Fibroblast of lung (primary cell): ENCODE measurements at regions not wholly inside any gene's neighbourhood (a gene's known extent, or its start where the extent isn't known, plus 50 kb on each side); places are given as distances from the start of the nearest gene placed in this dataset.

Experiments used
- DNase-seq, 2 donors: peaks; one replicate each; pipeline versions ENCODE4 v3.0.0 to v3.0.0-alpha.2; 2010; ENCODE audit warnings: low read depth in 2 of 2
- H2AFZ ChIP-seq: 2 replicates; pipeline ENCODE4 v1.5.1; 2012; ENCODE audit warnings: low read length, control low read depth, inconsistent platforms
- H3K27ac ChIP-seq: 2 replicates; pipeline ENCODE4 v1.5.1; 2011; ENCODE audit warnings: low read length, control low read depth; ENCODE audit not compliant: insufficient read depth
- H3K27me3 ChIP-seq: 2 replicates; pipeline ENCODE4 v1.5.1; 2011; ENCODE audit warnings: mild to moderate bottlenecking, low read length; ENCODE audit not compliant: control insufficient read depth, insufficient read depth
- H3K36me3 ChIP-seq: 2 replicates; pipeline ENCODE4 v1.5.1; 2011; ENCODE audit warnings: low read length; ENCODE audit not compliant: control insufficient read depth, insufficient read depth
- H3K4me1 ChIP-seq: 2 replicates; pipeline ENCODE4 v1.5.1; 2011; ENCODE audit warnings: low read length; ENCODE audit not compliant: control insufficient read depth, insufficient read depth; ENCODE audit errors: extremely low read depth
- H3K4me2 ChIP-seq: 2 replicates; pipeline ENCODE4 v1.5.1; 2011; ENCODE audit warnings: low read length, control low read depth; ENCODE audit not compliant: insufficient read depth; ENCODE audit errors: extremely low read depth
- H3K4me3 ChIP-seq, 4 experiments: fragments of 200-600 bp in 1 of 4; sonication (generic) in 1 of 4; replicated peaks in 1 of 4; 2 replicates each; pipeline ENCODE4 v1.5.1; 2011 to 2016; ENCODE audit warnings: low read length in 4 of 4, low read depth in 3 of 4, mild to moderate bottlenecking in 3 of 4, control low read depth in 2 of 4, inconsistent platforms in 1 of 4, mixed read lengths in 1 of 4; ENCODE audit not compliant: insufficient read depth in 1 of 4; ENCODE audit errors: control extremely low read depth in 1 of 4
- H3K79me2 ChIP-seq: 2 replicates; pipeline ENCODE4 v1.5.1; 2012; ENCODE audit warnings: mild to moderate bottlenecking, low read length, inconsistent platforms; ENCODE audit not compliant: control insufficient read depth, insufficient read depth
- H3K9ac ChIP-seq: 2 replicates; pipeline ENCODE4 v1.5.1; 2011; ENCODE audit warnings: mild to moderate bottlenecking, low read length, control low read depth; ENCODE audit not compliant: insufficient read depth
- H3K9me3 ChIP-seq: 2 replicates; pipeline ENCODE4 v1.5.1; 2012; ENCODE audit warnings: low read depth, low read length; ENCODE audit not compliant: control insufficient read depth, insufficient read depth
- H4K20me1 ChIP-seq: 2 replicates; pipeline ENCODE4 v1.5.1; 2011; ENCODE audit warnings: low read length; ENCODE audit not compliant: control insufficient read depth, insufficient read depth; ENCODE audit errors: extremely low read depth
- EZH2 ChIP-seq: IDR thresholded peaks from 2 replicates; pipeline ENCODE4 v1.5.1; 2012; ENCODE audit warnings: low read length, control low read depth, mild to moderate bottlenecking; ENCODE audit errors: missing control alignments
- TF ChIP-seq, protein P1 (sequence below), 2 donors: IDR thresholded peaks in 1 of 2; conservative IDR thresholded peaks in 1 of 2; 1 replicate in 1 of 2; 2 replicates in 1 of 2; pipeline ENCODE4 v1.5.1; 2011 to 2012; ENCODE audit warnings: low read length in 2 of 2, control low read depth in 1 of 2, inconsistent platforms in 1 of 2, low read depth in 1 of 2, mild to moderate bottlenecking in 1 of 2

DNA sequence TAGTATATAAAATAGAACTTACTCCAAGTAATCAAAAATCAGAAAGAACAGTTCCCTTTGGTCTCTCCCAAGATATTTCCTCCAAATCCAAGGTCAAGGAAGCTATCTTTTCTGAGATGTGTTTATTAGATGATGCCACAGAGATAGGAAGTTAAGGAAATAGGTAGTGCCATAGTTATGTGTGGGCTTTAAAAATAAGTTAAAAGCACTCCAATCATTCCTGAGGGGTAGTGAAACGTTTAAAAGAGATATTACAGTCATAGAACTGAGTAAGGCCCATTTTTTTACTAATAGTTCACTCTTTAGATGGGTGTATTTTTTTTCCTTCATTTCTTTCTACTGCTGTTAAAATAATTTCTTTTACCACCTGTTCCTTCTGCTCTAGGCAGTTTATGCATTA is 1630.9 kb upstream of the SEL1L start:
- H4K20me1 ChIP-seq = no peaks in the 10 kb centered on the region
- H3K27me3 ChIP-seq = no peaks in the 10 kb centered on the region
- no peaks in the 10 kb centered on the region for H3K79me2 ChIP-seq
- H2AFZ ChIP-seq = no peak overlapping the region
- no peak overlapping the region for H3K27ac ChIP-seq
- no peak overlapping the region for H3K9ac ChIP-seq
- TF ChIP-seq, protein P1, sequence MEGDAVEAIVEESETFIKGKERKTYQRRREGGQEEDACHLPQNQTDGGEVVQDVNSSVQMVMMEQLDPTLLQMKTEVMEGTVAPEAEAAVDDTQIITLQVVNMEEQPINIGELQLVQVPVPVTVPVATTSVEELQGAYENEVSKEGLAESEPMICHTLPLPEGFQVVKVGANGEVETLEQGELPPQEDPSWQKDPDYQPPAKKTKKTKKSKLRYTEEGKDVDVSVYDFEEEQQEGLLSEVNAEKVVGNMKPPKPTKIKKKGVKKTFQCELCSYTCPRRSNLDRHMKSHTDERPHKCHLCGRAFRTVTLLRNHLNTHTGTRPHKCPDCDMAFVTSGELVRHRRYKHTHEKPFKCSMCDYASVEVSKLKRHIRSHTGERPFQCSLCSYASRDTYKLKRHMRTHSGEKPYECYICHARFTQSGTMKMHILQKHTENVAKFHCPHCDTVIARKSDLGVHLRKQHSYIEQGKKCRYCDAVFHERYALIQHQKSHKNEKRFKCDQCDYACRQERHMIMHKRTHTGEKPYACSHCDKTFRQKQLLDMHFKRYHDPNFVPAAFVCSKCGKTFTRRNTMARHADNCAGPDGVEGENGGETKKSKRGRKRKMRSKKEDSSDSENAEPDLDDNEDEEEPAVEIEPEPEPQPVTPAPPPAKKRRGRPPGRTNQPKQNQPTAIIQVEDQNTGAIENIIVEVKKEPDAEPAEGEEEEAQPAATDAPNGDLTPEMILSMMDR (conservative IDR thresholded peaks at IDR 0.05 in 1 of 2, IDR thresholded peaks at IDR 0.05 in 1 of 2; ENCODE audit: low read depth in 1 of 2, low read length in 2 of 2) = no peak
- TF ChIP-seq EZH2 = no peak
- H3K4me2 ChIP-seq = no peak overlapping the region
- no peaks in the 10 kb centered on the region for H3K36me3 ChIP-seq
- no peaks in the 10 kb centered on the region for H3K9me3 ChIP-seq
- no peaks in the 10 kb centered on the region for H3K4me1 ChIP-seq
- DNase-seq = no peak
- H3K4me3 ChIP-seq = no peak overlapping the region

DNA sequence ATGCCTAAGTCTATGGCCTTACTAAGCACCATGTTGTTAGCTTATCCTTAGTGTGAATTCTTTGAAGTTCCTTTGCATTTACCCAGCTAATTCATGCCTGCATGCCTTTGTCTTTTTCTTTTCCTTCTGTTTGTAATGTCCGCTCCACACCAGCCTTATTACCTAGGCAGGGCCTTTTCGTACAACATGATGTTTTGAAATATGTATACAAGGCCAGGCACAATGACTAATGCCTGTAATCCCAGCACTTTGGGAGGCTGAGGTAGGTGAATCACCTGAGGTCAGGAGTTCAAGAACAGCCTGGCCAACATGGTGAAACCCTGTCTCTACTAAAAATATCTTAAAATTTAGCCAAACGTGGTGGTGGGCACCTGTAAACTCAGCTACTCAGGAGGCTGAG is 1636.5 kb upstream of the SEL1L start:
- Histone ChIP-seq H3K9ac (no peak overlapping the region), H2AFZ (no peak overlapping the region)

DNA sequence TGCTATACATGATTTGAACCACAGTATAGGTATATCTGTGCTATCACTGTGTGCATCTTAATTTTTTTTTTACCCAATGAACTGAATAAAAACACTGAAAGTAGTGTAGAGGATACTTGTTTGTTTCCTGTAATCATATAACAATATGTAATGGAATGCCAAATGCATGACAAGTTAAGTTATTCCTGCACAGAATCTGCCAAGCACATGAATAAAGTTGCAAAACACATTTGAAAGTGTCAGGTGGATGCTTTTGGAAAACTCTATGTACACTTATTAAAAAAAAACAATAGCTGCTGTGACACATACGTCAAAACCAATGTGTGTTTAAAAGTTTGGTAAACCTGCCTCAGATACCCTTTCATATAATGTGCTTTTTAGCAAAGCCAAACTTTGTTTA is 1638.1 kb upstream of the SEL1L start:
- H3K9ac ChIP-seq = no peak overlapping the region
- no peaks in the 10 kb centered on the region for H3K79me2 ChIP-seq
- H3K4me2 ChIP-seq = no peak overlapping the region
- no peak for DNase-seq
- TF ChIP-seq, protein P1 (conservative IDR thresholded peaks at IDR 0.05 in 1 of 2, IDR thresholded peaks at IDR 0.05 in 1 of 2; ENCODE audit: low read depth in 1 of 2, low read length in 2 of 2) = no peak
- no peak for TF ChIP-seq EZH2
- H3K9me3 ChIP-seq = no peaks in the 10 kb centered on the region
- no peaks in the 10 kb centered on the region for H3K36me3 ChIP-seq
- no peaks in the 10 kb centered on the region for H4K20me1 ChIP-seq
- H3K27me3 ChIP-seq = no peaks in the 10 kb centered on the region
- no peak overlapping the region for H2AFZ ChIP-seq
- no peak overlapping the region for H3K27ac ChIP-seq
- H3K4me3 ChIP-seq = no peak overlapping the region
- no peaks in the 10 kb centered on the region for H3K4me1 ChIP-seq

More for the DNA sequence above, 1636.5 kb upstream of the SEL1L start:
- H3K4me3 ChIP-seq = no peak overlapping the region
- H3K4me1 ChIP-seq = no peaks in the 10 kb centered on the region
- DNase-seq = no peak
- TF ChIP-seq, protein P1 (conservative IDR thresholded peaks at IDR 0.05 in 1 of 2, IDR thresholded peaks at IDR 0.05 in 1 of 2; ENCODE audit: low read depth in 1 of 2, low read length in 2 of 2) = no peak
- no peak for TF ChIP-seq EZH2
- no peaks in the 10 kb centered on the region for H4K20me1 ChIP-seq
- H3K79me2 ChIP-seq = no peaks in the 10 kb centered on the region
- H3K36me3 ChIP-seq = no peaks in the 10 kb centered on the region
- no peaks in the 10 kb centered on the region for H3K9me3 ChIP-seq
- no peak overlapping the region for H3K27ac ChIP-seq
- H3K4me2 ChIP-seq = no peak overlapping the region
- H3K27me3 ChIP-seq = no peaks in the 10 kb centered on the region
